ENCODE measurements at regions not wholly inside any gene's neighbourhood (a gene's known extent, or its start where the extent isn't known, plus 50 kb on each side); places are given as distances from the start of the nearest gene placed in this dataset.

DNA sequence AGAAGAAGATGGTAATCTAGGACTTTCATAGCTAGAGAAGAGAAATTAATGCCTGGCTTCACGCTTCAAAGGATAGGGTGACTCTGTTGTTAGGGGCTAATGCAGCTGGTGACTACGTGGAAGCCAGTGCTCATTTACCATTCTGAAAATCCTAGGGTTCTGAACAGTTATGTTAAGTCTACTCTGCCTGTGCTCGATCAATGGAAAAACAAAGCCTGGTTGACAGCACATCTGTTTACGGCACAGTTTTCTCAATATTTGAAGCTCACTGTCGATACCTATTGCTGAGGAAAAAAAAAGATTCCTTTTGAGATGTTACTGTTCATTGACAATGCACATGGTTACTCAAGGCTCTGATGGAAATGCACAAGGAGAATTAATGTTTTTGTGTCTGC lies 182.6 kb upstream of the NUDT6 start:
- TF ChIP-seq, protein P1, sequence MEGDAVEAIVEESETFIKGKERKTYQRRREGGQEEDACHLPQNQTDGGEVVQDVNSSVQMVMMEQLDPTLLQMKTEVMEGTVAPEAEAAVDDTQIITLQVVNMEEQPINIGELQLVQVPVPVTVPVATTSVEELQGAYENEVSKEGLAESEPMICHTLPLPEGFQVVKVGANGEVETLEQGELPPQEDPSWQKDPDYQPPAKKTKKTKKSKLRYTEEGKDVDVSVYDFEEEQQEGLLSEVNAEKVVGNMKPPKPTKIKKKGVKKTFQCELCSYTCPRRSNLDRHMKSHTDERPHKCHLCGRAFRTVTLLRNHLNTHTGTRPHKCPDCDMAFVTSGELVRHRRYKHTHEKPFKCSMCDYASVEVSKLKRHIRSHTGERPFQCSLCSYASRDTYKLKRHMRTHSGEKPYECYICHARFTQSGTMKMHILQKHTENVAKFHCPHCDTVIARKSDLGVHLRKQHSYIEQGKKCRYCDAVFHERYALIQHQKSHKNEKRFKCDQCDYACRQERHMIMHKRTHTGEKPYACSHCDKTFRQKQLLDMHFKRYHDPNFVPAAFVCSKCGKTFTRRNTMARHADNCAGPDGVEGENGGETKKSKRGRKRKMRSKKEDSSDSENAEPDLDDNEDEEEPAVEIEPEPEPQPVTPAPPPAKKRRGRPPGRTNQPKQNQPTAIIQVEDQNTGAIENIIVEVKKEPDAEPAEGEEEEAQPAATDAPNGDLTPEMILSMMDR (IDR thresholded peaks at IDR 0.05; ENCODE audit: low read depth, low read length), result no peak
- no peak for TF ChIP-seq EZH2phosphoT487 (IDR thresholded peaks at IDR 0.05; ENCODE audit: low read depth)
